HCT116 (cell line): ENCODE measurements at regions not wholly inside any gene's neighbourhood (a gene's known extent, or its start where the extent isn't known, plus 50 kb on each side); places are given as distances from the start of the nearest gene placed in this dataset.

Source experiments
- ATAC-seq: fragments of 200-7000 bp; cut with Tn5 transposase; 2 replicates; pipeline ENCODE4 v1.9.1; 2020; ENCODE audit warnings: mild to moderate bottlenecking, moderate library complexity
- BruUV-seq: library from RNA; stranded (reverse); fragments of 400-500 nt; replicated peaks from 2 replicates; lab custom pipeline; 2021; lab: Mats Ljungman, UMichigan
- CTCF ChIA-PET: fragments of 300-600 bp; sonication (Branson Sonifier 250); formaldehyde crosslinking; loops from one replicate; lab custom pipeline; 2021; ENCODE audit warnings: antibody characterized with exemption; lab: Charles Lee
- POLR2A ChIA-PET: fragments of 300-600, 350-600 bp; sonication (Branson Sonifier 250); formaldehyde crosslinking; loops from one replicate; lab custom pipeline; 2021; ENCODE audit warnings: antibody characterized with exemption; lab: Charles Lee
- RAD21 ChIA-PET, 2 experiments: fragments of 300-600 bp; sonication (Branson Sonifier 250); formaldehyde crosslinking; loops; one replicate each; lab custom pipeline; 2023; ENCODE audit warnings: low total read pairs in 2 of 2; ENCODE audit not compliant: uncharacterized antibody in 2 of 2, unreplicated experiment in 2 of 2, low non-redundant PET in 1 of 2; lab: Charles Lee
- DNase-seq: peaks from one replicate; pipeline ENCODE4 v3.0.0-alpha.2; 2010; ENCODE audit warnings: low read depth, low spot score
- H2AFZ ChIP-seq: fragments of 200-600 bp; shearing (Covaris generic), sonication (generic); 2 replicates; pipeline ENCODE4 v1.6.1; 2017; ENCODE audit warnings: low read depth, mixed run types, mixed read lengths, antibody characterized with exemption, low read length; ENCODE audit not compliant: poor library complexity, severe bottlenecking
- H3K27ac ChIP-seq: 2 replicates; pipeline ENCODE4 v1.5.1; 2012; ENCODE audit warnings: low read depth, low read length
- H3K27me3 ChIP-seq: fragments of 200-600 bp; sonication (generic); 2 replicates; pipeline ENCODE4 v1.6.1; 2016; ENCODE audit warnings: mixed run types, low read length, mixed read lengths; ENCODE audit not compliant: insufficient read depth
- H3K36me3 ChIP-seq, 2 experiments: fragments of 200-500 bp in 1 of 2; fragments of 200-600 bp in 1 of 2; sonication (Bioruptor generic) in 1 of 2; sonication (generic) in 1 of 2; 2 replicates each; pipeline versions ENCODE4 v1.5.1 to v1.6.1; 2014 to 2016; ENCODE audit warnings: low read length in 2 of 2, inconsistent platforms in 1 of 2, mixed read lengths in 1 of 2, mixed run types in 1 of 2; ENCODE audit not compliant: insufficient read depth in 2 of 2, control insufficient read depth in 1 of 2
- H3K4me1 ChIP-seq, 2 experiments: fragments of 200-600 bp in 1 of 2; sonication (generic) in 1 of 2; 2 replicates each; pipeline versions ENCODE4 v1.5.1 to v1.6.1; 2012 to 2017; ENCODE audit warnings: low read length in 2 of 2, inconsistent platforms in 1 of 2, mild to moderate bottlenecking in 1 of 2, mixed read lengths in 1 of 2, mixed run types in 1 of 2, moderate library complexity in 1 of 2; ENCODE audit not compliant: insufficient read depth in 2 of 2, control insufficient read depth in 1 of 2
- H3K4me2 ChIP-seq: fragments of 200-600 bp; sonication (generic); 2 replicates; pipeline ENCODE4 v1.6.1; 2017; ENCODE audit warnings: mixed run types, low read length, mixed read lengths
- H3K4me3 ChIP-seq, 2 experiments: fragments of 200-600 bp in 1 of 2; sonication (generic) in 1 of 2; replicated peaks in 1 of 2; 2 replicates each; pipeline ENCODE4 v1.5.1; 2011 to 2016; ENCODE audit warnings: low read length in 2 of 2, control low read depth in 1 of 2, low read depth in 1 of 2, mild to moderate bottlenecking in 1 of 2, mixed read lengths in 1 of 2, mixed run types in 1 of 2
- H3K79me2 ChIP-seq: fragments of 200-600 bp; sonication (generic); 2 replicates; pipeline ENCODE4 v1.6.1; 2017; ENCODE audit warnings: mild to moderate bottlenecking, mixed run types, low read length, moderate library complexity, mixed read lengths; ENCODE audit not compliant: insufficient read depth
- H3K9ac ChIP-seq: fragments of 200-600 bp; sonication (generic); 2 replicates; pipeline ENCODE4 v1.6.1; 2016; ENCODE audit warnings: low read length, mixed read lengths
- H3K9me2 ChIP-seq: fragments of 200-600 bp; sonication (generic), shearing (Covaris generic); 2 replicates; pipeline ENCODE4 v1.6.1; 2017; ENCODE audit warnings: mixed run types, mild to moderate bottlenecking, moderate library complexity; ENCODE audit not compliant: insufficient read depth
- H3K9me3 ChIP-seq, 2 experiments: fragments of 200-500 bp in 1 of 2; fragments of 200-600 bp in 1 of 2; sonication (Bioruptor generic) in 1 of 2; sonication (generic) in 1 of 2; 2 replicates each; pipeline ENCODE4 v1.6.1; 2014 to 2017; ENCODE audit warnings: low read length in 2 of 2, mixed read lengths in 2 of 2, inconsistent platforms in 1 of 2, low read depth in 1 of 2, mild to moderate bottlenecking in 1 of 2, mixed run types in 1 of 2, moderate library complexity in 1 of 2; ENCODE audit not compliant: control insufficient read depth in 1 of 2, insufficient read depth in 1 of 2
- H4K20me1 ChIP-seq: fragments of 200-600 bp; sonication (generic), shearing (Covaris generic); 2 replicates; pipeline ENCODE4 v1.6.1; 2017; ENCODE audit warnings: mixed run types, mild to moderate bottlenecking, moderate library complexity; ENCODE audit not compliant: insufficient read depth
- CBX3 ChIP-seq: IDR thresholded peaks from 2 replicates; pipeline ENCODE4 v1.6.1; 2012; ENCODE audit warnings: low read depth
- CEBPB ChIP-seq: IDR thresholded peaks from 2 replicates; pipeline ENCODE4 v1.6.1; 2012; ENCODE audit warnings: low read depth
- ELF1 ChIP-seq: IDR thresholded peaks from 2 replicates; pipeline ENCODE4 v1.6.1; 2012; ENCODE audit warnings: low read depth, borderline replicate concordance
- EZH2 ChIP-seq: fragments of 200-600 bp; sonication (generic); IDR thresholded peaks from 2 replicates; pipeline ENCODE4 v1.6.1; 2017; ENCODE audit warnings: antibody characterized with exemption, mixed run types
- EZH2phosphoT487 ChIP-seq: fragments of 200-600 bp; IDR thresholded peaks from 2 replicates; pipeline ENCODE4 v1.6.1; 2018; ENCODE audit warnings: antibody characterized with exemption, borderline replicate concordance
- FOSL1 ChIP-seq: IDR thresholded peaks from 2 replicates; pipeline ENCODE4 v1.6.1; 2012; ENCODE audit warnings: low read depth
- JUND ChIP-seq: IDR thresholded peaks from 2 replicates; pipeline ENCODE4 v1.6.1; 2012
- POLR2A ChIP-seq: IDR thresholded peaks from 2 replicates; pipeline ENCODE4 v1.7.0; 2011; ENCODE audit warnings: borderline replicate concordance; ENCODE audit not compliant: insufficient read depth, insufficient read length; ENCODE audit errors: extremely low read depth
- POLR2AphosphoS5 ChIP-seq: IDR thresholded peaks from 2 replicates; pipeline ENCODE4 v1.6.1; 2011; ENCODE audit warnings: mild to moderate bottlenecking, low read depth, low read length, moderate library complexity
- SIN3A ChIP-seq: IDR thresholded peaks from 2 replicates; pipeline ENCODE4 v1.6.1; 2012; ENCODE audit warnings: low read depth
- SP1 ChIP-seq: IDR thresholded peaks from 2 replicates; pipeline ENCODE4 v1.6.1; 2012; ENCODE audit warnings: low read depth
- SRF ChIP-seq: IDR thresholded peaks from 2 replicates; pipeline ENCODE4 v1.6.1; 2012; ENCODE audit warnings: low read depth
- TCF7L2 ChIP-seq: IDR thresholded peaks from 2 replicates; pipeline ENCODE4 v1.7.0; 2011; ENCODE audit warnings: borderline replicate concordance, inconsistent platforms; ENCODE audit not compliant: insufficient read depth, insufficient read length; ENCODE audit errors: extremely low read depth
- YY1 ChIP-seq: IDR thresholded peaks from 2 replicates; pipeline ENCODE4 v1.6.1; 2011; ENCODE audit warnings: low read length, low read depth, moderate library complexity, mild to moderate bottlenecking; ENCODE audit not compliant: insufficient replicate concordance; ENCODE audit errors: extremely low read depth
- ZFX ChIP-seq: fragments of 450-650 bp; IDR thresholded peaks from 2 replicates; pipeline ENCODE4 v1.6.1; 2017
- ZNF274 ChIP-seq: fragments of 200-500 bp; sonication (Bioruptor generic); IDR thresholded peaks from 2 replicates; pipeline ENCODE4 v1.6.1; 2014; ENCODE audit warnings: mild to moderate bottlenecking, low read depth, low read length, inconsistent platforms
- intact Hi-C: fragments of 100-400 bp; cut with micrococcal nuclease; formaldehyde crosslinking; loops from 2 replicates; pipeline ENCODE4 v1.10.0; 2022
- TF ChIP-seq, protein P1 (sequence below): IDR thresholded peaks from 2 replicates; pipeline ENCODE4 v1.6.1; 2012

DNA sequence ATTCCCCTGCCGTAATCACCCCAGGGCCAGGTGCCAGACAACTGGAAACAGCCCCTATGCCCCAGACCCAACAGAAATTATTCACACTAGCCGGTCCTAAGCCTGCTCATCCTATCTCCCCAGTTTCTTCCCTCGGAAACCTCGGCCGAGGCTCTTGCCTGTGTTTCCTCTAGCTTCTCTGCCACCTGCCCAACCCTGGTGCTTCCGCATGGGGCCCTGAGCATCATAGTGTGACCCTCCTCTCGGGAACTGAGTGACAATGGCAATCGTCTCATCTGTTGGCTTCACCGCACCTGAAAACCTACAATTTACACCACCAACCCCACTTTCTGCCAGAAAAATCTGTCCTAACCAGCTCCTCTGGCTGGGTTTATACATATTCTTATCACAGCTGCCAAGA is 257.3 kb downstream of the SOD2 start:
- ChIA-PET CTCF (no interaction called here), RAD21 (no interaction called here), POLR2A (no interaction called here)
- Histone ChIP-seq H3K4me1 (no peaks in the 10 kb centered on the region), H3K36me3 (no peaks in the 10 kb centered on the region), H3K9me2 (no peaks in the 10 kb centered on the region), H3K9ac (no peak overlapping the region), H3K79me2 (no peaks in the 10 kb centered on the region), H3K9me3 (peaks cover 8 to 9% of the 10 kb centered on the region in 2 experiments; a peak in 2 of 4 replicates), H3K27ac (no peak overlapping the region), H3K4me3 (no peak overlapping the region), H2AFZ (no peak overlapping the region), H3K27me3 (peaks cover 37% of the 10 kb centered on the region; the same call in 1 of the 2 replicates), H4K20me1 (no peaks in the 10 kb centered on the region), H3K4me2 (no peak overlapping the region)
- no peak for DNase-seq
- no TSS peak for BruUV-seq
- TF ChIP-seq SRF (no peak), SIN3A (no peak), EZH2phosphoT487 (no peak), JUND (no peak), ZNF274 (no peak), FOSL1 (no peak), ELF1 (no peak), EZH2 (no peak), TCF7L2 (no peak), CEBPB (no peak), SP1 (no peak), POLR2AphosphoS5 (no peak), ZFX (no peak), POLR2A (no peak), YY1 (no peak), CBX3 (no peak)
- TF ChIP-seq, protein P1, sequence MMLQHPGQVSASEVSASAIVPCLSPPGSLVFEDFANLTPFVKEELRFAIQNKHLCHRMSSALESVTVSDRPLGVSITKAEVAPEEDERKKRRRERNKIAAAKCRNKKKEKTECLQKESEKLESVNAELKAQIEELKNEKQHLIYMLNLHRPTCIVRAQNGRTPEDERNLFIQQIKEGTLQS = no peak
- intact Hi-C loops = no loop called here
- ATAC-seq = no peak
